ENCODE measurements at regions not wholly inside any gene's neighbourhood (a gene's known extent, or its start where the extent isn't known, plus 50 kb on each side); places are given as distances from the start of the nearest gene placed in this dataset.

GRCh38 chr2:150591496-150592285, 104.2 kb upstream of the RND3 start:
- no peaks in the 10 kb centered on the region for H3K36me3 ChIP-seq (ENCODE audit: control insufficient read depth, insufficient read depth, low read length)
- H3K9ac ChIP-seq (ENCODE audit: low read depth, low read length) = no peak overlapping the region
- no peaks in the 10 kb centered on the region for H3K27me3 ChIP-seq (ENCODE audit: control insufficient read depth, insufficient read depth, low read length)
- peaks cover 2% of the 10 kb centered on the region for H3K4me1 ChIP-seq (ENCODE audit: control insufficient read depth, insufficient read depth, low read length)
- H3K9me3 ChIP-seq (ENCODE audit: control insufficient read depth, insufficient read depth, low read length) = no peaks in the 10 kb centered on the region
- H3K4me3 ChIP-seq (ENCODE audit: low read depth, low read length) = no peak overlapping the region

GRCh38 chr2:150589681-150590080, 102.2 kb upstream of the RND3 start:
- no peak overlapping the region for H3K9ac ChIP-seq (ENCODE audit: low read depth, low read length)
- no peaks in the 10 kb centered on the region for H3K9me3 ChIP-seq (ENCODE audit: control insufficient read depth, insufficient read depth, low read length)
- H3K4me1 ChIP-seq (ENCODE audit: control insufficient read depth, insufficient read depth, low read length) = peaks cover 2% of the 10 kb centered on the region
- H3K27me3 ChIP-seq (ENCODE audit: control insufficient read depth, insufficient read depth, low read length) = no peaks in the 10 kb centered on the region
- H3K36me3 ChIP-seq (ENCODE audit: control insufficient read depth, insufficient read depth, low read length) = no peaks in the 10 kb centered on the region
- H3K4me3 ChIP-seq (ENCODE audit: low read depth, low read length) = no peak overlapping the region

- no peaks in the 10 kb centered on the region for H3K27me3 ChIP-seq (ENCODE audit: control insufficient read depth, insufficient read depth, low read length)
- H3K9ac ChIP-seq (ENCODE audit: low read depth, low read length) = no peak overlapping the region
- no peaks in the 10 kb centered on the region for H3K9me3 ChIP-seq (ENCODE audit: control insufficient read depth, insufficient read depth, low read length)
- H3K36me3 ChIP-seq (ENCODE audit: control insufficient read depth, insufficient read depth, low read length) = no peaks in the 10 kb centered on the region
- peaks cover 2% of the 10 kb centered on the region for H3K4me1 ChIP-seq (ENCODE audit: control insufficient read depth, insufficient read depth, low read length)
- no peak overlapping the region for H3K4me3 ChIP-seq (ENCODE audit: low read depth, low read length)
Measured at GRCh38 chr2:150588506-150588870, 101.0 kb upstream of the RND3 start.

GRCh38 chr2:150587547-150588505, 100.4 kb upstream of the RND3 start:
- H3K4me1 ChIP-seq (ENCODE audit: control insufficient read depth, insufficient read depth, low read length) = peaks cover 2% of the 10 kb centered on the region
- H3K9me3 ChIP-seq (ENCODE audit: control insufficient read depth, insufficient read depth, low read length) = no peaks in the 10 kb centered on the region
- no peaks in the 10 kb centered on the region for H3K36me3 ChIP-seq (ENCODE audit: control insufficient read depth, insufficient read depth, low read length)
- H3K27me3 ChIP-seq (ENCODE audit: control insufficient read depth, insufficient read depth, low read length) = no peaks in the 10 kb centered on the region
- H3K4me3 ChIP-seq (ENCODE audit: low read depth, low read length) = no peak overlapping the region
- no peak overlapping the region for H3K9ac ChIP-seq (ENCODE audit: low read depth, low read length)

DNA sequence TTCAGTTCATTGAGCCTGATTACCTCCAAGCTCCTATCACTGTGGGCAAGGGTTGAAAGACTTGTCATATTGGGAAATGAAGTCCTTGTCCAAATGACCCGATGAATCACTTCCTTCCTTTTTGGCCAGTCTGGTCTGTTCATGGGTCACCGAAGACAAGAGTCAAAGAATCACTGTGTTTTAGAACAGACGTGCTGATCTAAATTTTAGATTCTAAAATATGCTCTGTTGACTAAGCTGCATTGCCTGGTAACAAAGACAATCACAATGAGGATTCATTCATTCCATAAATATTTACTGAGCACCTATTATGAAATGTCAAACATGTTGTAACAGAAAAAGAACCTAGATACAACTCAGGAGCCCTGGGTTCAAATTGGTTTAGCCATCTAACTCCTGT, 99.4 kb upstream of the RND3 start:
- Histone ChIP-seq H3K27me3 (ENCODE audit: control insufficient read depth, insufficient read depth, low read length) (no peaks in the 10 kb centered on the region), H3K4me3 (ENCODE audit: low read depth, low read length) (no peak overlapping the region), H3K36me3 (ENCODE audit: control insufficient read depth, insufficient read depth, low read length) (no peaks in the 10 kb centered on the region), H3K4me1 (ENCODE audit: control insufficient read depth, insufficient read depth, low read length) (peaks cover 2% of the 10 kb centered on the region), H3K9ac (ENCODE audit: low read depth, low read length) (no peak overlapping the region), H3K9me3 (ENCODE audit: control insufficient read depth, insufficient read depth, low read length) (no peaks in the 10 kb centered on the region)

DNA sequence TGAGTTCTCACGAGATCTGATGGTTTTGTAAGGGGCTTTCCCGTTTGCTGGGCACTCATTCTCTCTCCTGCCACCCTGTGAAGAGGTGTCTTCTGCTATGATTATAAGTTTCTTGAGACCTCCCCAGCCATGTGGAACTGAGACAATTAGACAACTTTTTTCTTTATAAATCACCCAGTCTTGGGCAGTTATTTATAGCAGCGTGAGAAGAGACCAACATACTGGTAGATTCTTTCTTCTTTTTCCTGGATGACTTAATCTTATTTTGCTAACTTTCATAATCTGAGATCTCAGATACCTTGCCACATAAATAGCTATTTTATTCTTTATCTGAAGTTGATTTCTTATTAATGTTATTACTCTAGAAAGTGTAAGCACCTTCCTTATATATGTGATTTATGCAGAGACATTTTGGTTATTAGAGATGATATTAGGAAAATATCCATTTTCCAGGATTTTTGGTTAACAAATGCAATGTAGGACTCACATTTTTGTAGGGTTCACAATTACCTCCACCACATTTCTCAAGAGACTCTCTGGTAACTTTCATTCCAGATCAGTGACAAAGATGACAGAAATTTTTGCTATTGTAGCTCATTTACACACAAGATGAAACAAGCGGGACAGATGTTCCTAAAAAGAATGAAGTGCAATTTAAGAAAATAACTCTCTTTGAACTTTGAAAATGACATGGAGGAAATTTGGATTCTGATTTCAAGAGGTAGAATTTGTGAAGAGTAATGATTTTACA, 97.9 kb upstream of the RND3 start:
- no peaks in the 10 kb centered on the region for H3K27me3 ChIP-seq (ENCODE audit: control insufficient read depth, insufficient read depth, low read length)
- H3K4me3 ChIP-seq (ENCODE audit: low read depth, low read length) = no peak overlapping the region
- no peak overlapping the region for H3K9ac ChIP-seq (ENCODE audit: low read depth, low read length)
- H3K36me3 ChIP-seq (ENCODE audit: control insufficient read depth, insufficient read depth, low read length) = no peaks in the 10 kb centered on the region
- H3K9me3 ChIP-seq (ENCODE audit: control insufficient read depth, insufficient read depth, low read length) = no peaks in the 10 kb centered on the region
- peaks cover 2% of the 10 kb centered on the region for H3K4me1 ChIP-seq (ENCODE audit: control insufficient read depth, insufficient read depth, low read length)

DNA sequence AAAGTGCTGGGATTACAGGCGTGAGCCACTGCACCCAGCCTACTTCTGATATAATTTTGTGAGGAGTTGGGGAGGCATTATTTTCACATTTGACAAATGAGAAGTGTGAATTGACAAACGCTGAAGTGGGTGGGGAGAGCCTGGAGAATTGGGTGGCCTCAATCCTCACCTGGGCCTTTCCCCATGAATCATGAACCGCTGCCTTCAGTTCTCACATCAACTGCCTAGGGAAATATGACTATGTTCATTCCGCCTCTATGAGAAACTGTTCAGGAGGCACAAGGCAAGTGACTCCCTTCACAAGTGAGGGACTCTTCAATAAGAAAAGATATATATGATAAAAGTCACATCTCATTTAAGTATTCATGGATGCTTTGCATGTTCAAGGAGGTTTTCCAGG, 96.6 kb upstream of the RND3 start:
- Histone ChIP-seq H3K36me3 (ENCODE audit: control insufficient read depth, insufficient read depth, low read length) (no peaks in the 10 kb centered on the region), H3K9ac (ENCODE audit: low read depth, low read length) (no peak overlapping the region), H3K27me3 (ENCODE audit: control insufficient read depth, insufficient read depth, low read length) (no peaks in the 10 kb centered on the region), H3K4me1 (ENCODE audit: control insufficient read depth, insufficient read depth, low read length) (peaks cover 2% of the 10 kb centered on the region), H3K4me3 (ENCODE audit: low read depth, low read length) (no peak overlapping the region), H3K9me3 (ENCODE audit: control insufficient read depth, insufficient read depth, low read length) (no peaks in the 10 kb centered on the region)

DNA sequence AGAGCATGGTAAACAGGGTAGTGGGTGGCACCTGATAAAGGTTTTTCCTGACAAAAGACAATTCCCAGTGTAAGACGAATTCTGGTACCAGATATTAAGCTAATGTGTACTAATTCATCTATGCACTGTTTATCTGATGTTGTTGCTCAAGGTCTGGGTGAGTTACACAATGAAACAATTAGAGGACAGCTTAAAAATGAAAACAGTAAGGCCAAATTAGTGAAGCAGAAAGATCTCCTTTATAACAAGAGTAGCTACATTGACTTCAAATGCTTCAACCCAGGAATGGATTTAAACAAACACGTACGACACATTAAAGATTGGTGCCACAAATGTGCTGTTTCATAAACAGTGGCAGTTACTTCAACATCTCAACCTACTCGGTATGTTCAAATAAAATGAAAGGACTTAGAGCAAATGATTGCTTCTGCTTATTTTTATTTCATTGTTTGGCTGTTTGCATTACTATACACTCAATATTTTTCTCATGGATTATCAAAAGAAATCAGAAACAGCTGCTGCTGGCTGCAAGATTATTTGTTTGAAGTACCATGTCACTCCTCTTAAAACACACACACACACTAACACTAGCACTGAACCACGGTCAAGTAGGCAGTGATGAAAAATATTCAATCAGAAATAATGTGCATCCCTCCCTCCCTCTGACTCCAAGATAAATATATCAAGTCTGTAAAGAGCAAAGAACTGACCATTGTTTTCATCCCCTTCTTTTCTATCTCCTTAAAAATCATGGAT, 94.4 kb upstream of the RND3 start:
- Histone ChIP-seq H3K4me1 (ENCODE audit: control insufficient read depth, insufficient read depth, low read length) (no peaks in the 10 kb centered on the region), H3K4me3 (ENCODE audit: low read depth, low read length) (no peak overlapping the region), H3K36me3 (ENCODE audit: control insufficient read depth, insufficient read depth, low read length) (no peaks in the 10 kb centered on the region), H3K9ac (ENCODE audit: low read depth, low read length) (no peak overlapping the region), H3K9me3 (ENCODE audit: control insufficient read depth, insufficient read depth, low read length) (peaks cover 9% of the 10 kb centered on the region), H3K27me3 (ENCODE audit: control insufficient read depth, insufficient read depth, low read length) (no peaks in the 10 kb centered on the region)

- no peaks in the 10 kb centered on the region for H3K36me3 ChIP-seq (ENCODE audit: control insufficient read depth, insufficient read depth, low read length)
- no peaks in the 10 kb centered on the region for H3K27me3 ChIP-seq (ENCODE audit: control insufficient read depth, insufficient read depth, low read length)
- no peak overlapping the region for H3K4me3 ChIP-seq (ENCODE audit: low read depth, low read length)
- H3K9me3 ChIP-seq (ENCODE audit: control insufficient read depth, insufficient read depth, low read length) = peaks cover 9% of the 10 kb centered on the region
- H3K9ac ChIP-seq (ENCODE audit: low read depth, low read length) = no peak overlapping the region
- no peaks in the 10 kb centered on the region for H3K4me1 ChIP-seq (ENCODE audit: control insufficient read depth, insufficient read depth, low read length)
Measured at GRCh38 chr2:150578481-150578880, 91.0 kb upstream of the RND3 start.

DNA sequence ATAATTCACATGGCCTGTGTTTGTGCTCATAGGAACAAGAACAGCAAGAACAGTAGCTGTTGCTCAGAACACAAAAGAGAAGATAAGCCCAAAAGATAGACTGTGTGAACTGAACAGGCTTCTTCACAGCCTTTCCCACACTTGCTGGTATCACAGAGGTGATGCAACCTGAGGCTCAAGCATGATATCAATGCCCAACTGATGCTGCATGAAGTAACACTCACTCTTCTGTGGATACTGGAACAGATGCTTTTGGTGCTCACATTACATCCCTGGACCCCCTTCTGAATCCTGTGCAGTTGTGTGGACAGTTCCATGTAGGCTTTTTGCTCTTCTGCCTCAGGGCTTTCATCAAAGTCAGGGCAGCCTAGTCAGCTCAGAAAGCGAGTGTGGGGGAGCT, 88.4 kb upstream of the RND3 start:
- H3K4me3 ChIP-seq (ENCODE audit: low read depth, low read length) = no peak overlapping the region
- no peaks in the 10 kb centered on the region for H3K36me3 ChIP-seq (ENCODE audit: control insufficient read depth, insufficient read depth, low read length)

GRCh38 chr2:150572961-150573395, 85.5 kb upstream of the RND3 start:
- H3K9me3 ChIP-seq (ENCODE audit: control insufficient read depth, insufficient read depth, low read length) = peaks cover under 1% of the 10 kb centered on the region
- no peak overlapping the region for H3K9ac ChIP-seq (ENCODE audit: low read depth, low read length)
- no peaks in the 10 kb centered on the region for H3K27me3 ChIP-seq (ENCODE audit: control insufficient read depth, insufficient read depth, low read length)
- H3K4me1 ChIP-seq (ENCODE audit: control insufficient read depth, insufficient read depth, low read length) = no peaks in the 10 kb centered on the region
- no peaks in the 10 kb centered on the region for H3K36me3 ChIP-seq (ENCODE audit: control insufficient read depth, insufficient read depth, low read length)
- H3K4me3 ChIP-seq (ENCODE audit: low read depth, low read length) = no peak overlapping the region

More for the DNA sequence above, 88.4 kb upstream of the RND3 start:
- H3K4me1 ChIP-seq (ENCODE audit: control insufficient read depth, insufficient read depth, low read length) = no peaks in the 10 kb centered on the region
- no peaks in the 10 kb centered on the region for H3K27me3 ChIP-seq (ENCODE audit: control insufficient read depth, insufficient read depth, low read length)
- H3K9ac ChIP-seq (ENCODE audit: low read depth, low read length) = no peak overlapping the region
- peaks cover 9% of the 10 kb centered on the region for H3K9me3 ChIP-seq (ENCODE audit: control insufficient read depth, insufficient read depth, low read length)
